22Rv1 (cell line): ENCODE measurements at regions not wholly inside any gene's neighbourhood (a gene's known extent, or its start where the extent isn't known, plus 50 kb on each side); places are given as distances from the start of the nearest gene placed in this dataset.

Source experiments
- H3K27ac ChIP-seq: fragments of 450-650 bp; 2 replicates; pipeline ENCODE4 v1.5.1; 2017
- CTCF ChIP-seq: fragments of 450-650 bp; IDR thresholded peaks from 2 replicates; pipeline ENCODE4 v1.5.1; 2017; ENCODE audit warnings: mild to moderate bottlenecking
- ZFX ChIP-seq: fragments of 450-650 bp; IDR thresholded peaks from 2 replicates; pipeline ENCODE4 v1.6.1; 2017; ENCODE audit warnings: antibody characterized with exemption, borderline replicate concordance

- TF ChIP-seq ZFX, result no peak
- TF ChIP-seq CTCF, result no peak
- H3K27ac ChIP-seq, result no peak overlapping the region
Measured at GRCh38 chr1:118627435-118627834, 360.7 kb downstream of the TBX15 start.

GRCh38 chr1:118621839-118622238, 366.3 kb downstream of the TBX15 start:
- H3K27ac ChIP-seq, result no peak overlapping the region
- no peak for TF ChIP-seq CTCF
- TF ChIP-seq ZFX, result no peak

DNA sequence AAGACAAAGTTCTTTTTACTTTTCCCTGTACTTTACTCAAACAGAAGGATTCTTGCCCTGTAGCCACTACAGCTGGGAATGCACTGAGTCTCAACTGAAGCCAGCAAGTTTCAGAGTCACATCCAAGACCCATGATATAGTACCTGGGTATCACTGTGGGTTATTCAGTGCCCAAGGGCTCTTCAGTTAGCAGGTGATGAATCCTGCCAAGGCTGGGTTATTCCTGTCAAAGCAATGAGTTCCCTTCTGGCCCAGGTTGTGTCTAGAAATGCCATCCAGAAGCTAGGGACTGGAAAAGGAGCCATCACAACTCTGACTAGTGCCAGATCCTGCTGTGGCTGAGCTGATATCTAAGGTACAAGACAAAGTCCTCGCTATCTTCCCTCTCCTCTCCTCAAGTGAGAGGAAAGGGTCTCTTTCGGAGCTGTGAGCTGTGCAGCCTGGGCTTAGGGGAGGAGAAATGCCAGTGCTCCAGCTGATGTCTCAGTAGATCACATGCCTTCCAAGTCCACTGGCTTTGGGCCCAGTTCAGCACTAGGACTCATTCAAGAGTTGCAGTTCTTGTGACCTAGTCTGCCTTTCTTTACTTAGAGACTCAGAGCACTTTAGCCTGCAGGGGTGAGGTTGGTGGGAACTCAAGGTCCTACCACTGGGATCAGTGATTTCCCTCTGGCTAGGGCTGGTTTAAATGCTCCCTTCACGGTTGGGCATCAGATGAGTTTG, 369.4 kb downstream of the TBX15 start:
- no peak overlapping the region for H3K27ac ChIP-seq

GRCh38 chr1:118617916-118618315, 370.2 kb downstream of the TBX15 start:
- H3K27ac ChIP-seq, result no peak overlapping the region
- TF ChIP-seq CTCF (no peak), ZFX (no peak)

More for the DNA sequence above, 369.4 kb downstream of the TBX15 start:
- TF ChIP-seq ZFX (no peak), CTCF (no peak)

- no peak overlapping the region for H3K27ac ChIP-seq
- TF ChIP-seq CTCF, result no peak
- TF ChIP-seq ZFX, result no peak
Measured at GRCh38 chr1:118615066-118615465, 373.1 kb downstream of the TBX15 start.

DNA sequence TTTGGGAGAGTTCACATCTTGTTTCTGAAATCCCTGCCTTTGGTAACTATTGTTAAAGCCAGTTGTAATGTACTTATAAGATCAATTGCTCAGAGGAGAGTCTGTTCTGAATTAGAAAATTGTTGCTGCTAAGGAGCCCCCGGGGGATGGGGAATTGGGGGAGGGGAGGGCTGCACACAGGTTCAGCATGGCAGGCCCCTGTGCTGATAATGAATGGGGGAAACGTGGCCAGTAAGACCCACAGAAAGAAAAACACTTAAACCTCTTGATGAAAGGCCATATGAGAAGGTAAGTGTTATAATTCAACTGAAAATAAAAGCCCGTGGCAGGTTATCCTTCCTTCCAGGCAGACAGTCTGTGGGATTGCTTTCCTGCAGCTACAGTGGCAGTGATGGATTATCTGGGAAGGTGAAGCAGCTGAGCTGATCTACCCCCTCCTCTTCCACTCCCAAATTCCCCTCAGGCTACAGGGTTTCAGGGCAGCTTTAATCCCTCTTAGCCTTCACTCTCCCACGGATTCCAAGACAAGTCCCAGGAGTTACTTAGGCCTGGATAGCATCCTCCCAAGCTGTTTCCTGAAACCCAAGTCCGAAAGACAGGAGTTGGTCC, 398.8 kb downstream of the TBX15 start:
- H3K27ac ChIP-seq, result no peak overlapping the region
- TF ChIP-seq CTCF, result no peak
- no peak for TF ChIP-seq ZFX

- TF ChIP-seq CTCF (no peak), ZFX (no peak)
- H3K27ac ChIP-seq, result no peak overlapping the region
Measured at GRCh38 chr1:118588566-118588965, 399.6 kb downstream of the TBX15 start.
